Kidney epithelial cell (primary cell): ENCODE measurements at regions not wholly inside any gene's neighbourhood (a gene's known extent, or its start where the extent isn't known, plus 50 kb on each side); places are given as distances from the start of the nearest gene placed in this dataset.
"Not testable (repeated sequence)": the region's sequence is repeated elsewhere in the genome, so short reads cannot be mapped to it uniquely, and the experiment has no call there.

ENCODE experiments used
- DNase-seq: peaks from one replicate; pipeline ENCODE4 v3.0.0-alpha.2; 2010; ENCODE audit warnings: low read depth
- H3K27me3 ChIP-seq: 2 replicates; pipeline ENCODE4 v1.6.0; 2011; ENCODE audit warnings: low read length; ENCODE audit not compliant: control insufficient read depth, insufficient read depth
- H3K36me3 ChIP-seq: 2 replicates; pipeline ENCODE4 v1.5.1; 2011; ENCODE audit warnings: low read length; ENCODE audit not compliant: control insufficient read depth, insufficient read depth
- H3K4me3 ChIP-seq: 2 replicates; pipeline ENCODE4 v1.5.1; 2011; ENCODE audit warnings: low read depth, mild to moderate bottlenecking, control low read depth, low read length
- TF ChIP-seq, protein P1 (sequence below): IDR thresholded peaks from 2 replicates; pipeline ENCODE4 v1.5.1; 2011; ENCODE audit warnings: mild to moderate bottlenecking, moderate library complexity, low read length, control low read depth, inconsistent platforms; ENCODE audit not compliant: insufficient read depth, poor library complexity, severe bottlenecking

DNA sequence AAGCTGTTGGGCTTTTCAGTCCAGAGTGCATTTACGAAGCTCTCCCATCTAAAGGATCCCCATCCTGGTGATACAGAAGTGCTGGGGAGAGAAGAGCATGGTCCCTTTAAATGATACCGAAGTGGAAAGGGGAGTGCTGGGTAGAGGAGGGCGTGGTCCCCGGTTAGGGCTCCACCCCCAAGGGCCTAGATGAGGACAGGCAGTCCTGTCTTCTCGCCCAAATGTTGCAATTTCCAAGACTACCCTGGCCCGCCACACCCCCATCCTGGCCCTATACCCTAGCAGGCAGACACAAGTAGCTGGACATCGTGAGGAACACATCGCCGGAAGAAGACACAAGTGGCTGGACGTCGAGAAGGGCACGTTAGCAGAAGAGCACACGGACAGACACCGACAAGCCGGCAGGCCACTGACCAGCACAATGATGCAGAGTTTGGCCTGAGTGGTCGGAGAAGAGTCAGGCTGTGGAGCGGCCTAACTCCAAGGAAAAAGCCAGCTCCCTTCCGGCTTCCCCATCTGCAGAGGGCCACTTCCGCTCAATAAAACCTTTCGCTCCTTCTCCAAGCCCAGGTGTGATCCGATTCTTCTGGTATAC is 439.5 kb upstream of the NRP1 start:
- Histone ChIP-seq H3K36me3 (no peaks in the 10 kb centered on the region), H3K27me3 (no peaks in the 10 kb centered on the region), H3K4me3 (no peak overlapping the region)
- DNase-seq: no peak
- TF ChIP-seq, protein P1, sequence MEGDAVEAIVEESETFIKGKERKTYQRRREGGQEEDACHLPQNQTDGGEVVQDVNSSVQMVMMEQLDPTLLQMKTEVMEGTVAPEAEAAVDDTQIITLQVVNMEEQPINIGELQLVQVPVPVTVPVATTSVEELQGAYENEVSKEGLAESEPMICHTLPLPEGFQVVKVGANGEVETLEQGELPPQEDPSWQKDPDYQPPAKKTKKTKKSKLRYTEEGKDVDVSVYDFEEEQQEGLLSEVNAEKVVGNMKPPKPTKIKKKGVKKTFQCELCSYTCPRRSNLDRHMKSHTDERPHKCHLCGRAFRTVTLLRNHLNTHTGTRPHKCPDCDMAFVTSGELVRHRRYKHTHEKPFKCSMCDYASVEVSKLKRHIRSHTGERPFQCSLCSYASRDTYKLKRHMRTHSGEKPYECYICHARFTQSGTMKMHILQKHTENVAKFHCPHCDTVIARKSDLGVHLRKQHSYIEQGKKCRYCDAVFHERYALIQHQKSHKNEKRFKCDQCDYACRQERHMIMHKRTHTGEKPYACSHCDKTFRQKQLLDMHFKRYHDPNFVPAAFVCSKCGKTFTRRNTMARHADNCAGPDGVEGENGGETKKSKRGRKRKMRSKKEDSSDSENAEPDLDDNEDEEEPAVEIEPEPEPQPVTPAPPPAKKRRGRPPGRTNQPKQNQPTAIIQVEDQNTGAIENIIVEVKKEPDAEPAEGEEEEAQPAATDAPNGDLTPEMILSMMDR: no peak

DNA sequence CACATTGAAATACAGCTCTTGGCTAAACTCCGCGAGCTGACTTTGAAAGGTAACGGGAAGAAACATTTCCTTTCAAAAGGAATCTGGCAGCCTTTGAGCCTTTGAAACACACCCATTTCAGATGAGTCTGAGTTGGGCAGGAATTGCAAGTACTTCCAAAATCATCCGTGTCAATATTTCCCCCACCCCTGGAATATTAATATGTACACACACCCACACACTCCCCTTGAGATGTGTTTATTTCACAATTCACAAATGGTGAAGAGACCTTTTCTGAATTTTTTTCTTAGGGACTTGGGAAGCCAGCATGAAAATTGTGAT is 438.7 kb upstream of the NRP1 start:
- Histone ChIP-seq H3K4me3 (no peak overlapping the region), H3K36me3 (no peaks in the 10 kb centered on the region), H3K27me3 (no peaks in the 10 kb centered on the region)
- TF ChIP-seq, protein P1: no peak
- no peak for DNase-seq

DNA sequence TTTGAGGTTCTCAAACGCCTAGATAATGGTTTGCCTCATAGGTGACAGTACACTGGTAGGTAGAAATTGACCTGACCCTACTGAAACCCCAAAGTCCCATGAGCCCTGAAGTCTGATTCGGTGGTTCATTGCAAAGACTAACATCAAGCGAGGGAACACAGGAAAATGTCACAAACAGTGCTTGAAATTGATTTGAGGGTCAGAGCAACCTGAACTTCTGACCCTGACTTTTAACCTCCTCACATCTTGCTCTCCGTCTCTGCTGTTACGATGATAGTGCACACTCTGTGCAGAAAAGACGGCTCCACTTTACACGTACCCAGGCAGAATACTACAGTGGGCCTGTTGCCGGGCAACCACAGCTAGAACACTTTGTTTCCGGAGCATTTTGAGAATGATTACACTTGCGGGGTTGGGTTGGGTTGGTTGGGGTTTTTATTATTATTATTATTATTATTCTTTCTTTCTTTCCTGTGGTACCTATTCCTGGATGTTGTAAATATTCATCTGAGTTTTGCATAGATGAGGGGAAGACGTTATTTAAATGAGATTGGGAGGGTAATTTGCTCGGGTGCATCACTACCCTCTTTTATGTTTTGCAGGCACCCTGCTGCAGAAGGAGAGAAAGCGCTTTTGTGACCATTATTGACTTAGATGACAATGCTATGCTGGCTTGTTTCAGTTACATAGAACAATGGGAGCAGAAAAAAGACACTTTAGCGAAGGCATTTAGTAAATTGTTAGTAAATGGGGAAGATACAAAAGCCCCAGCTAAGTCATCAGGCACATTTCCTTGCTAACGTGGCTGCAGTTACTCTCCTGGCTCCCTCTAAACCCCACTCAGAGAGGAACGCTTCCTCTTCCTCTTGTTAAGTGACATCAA is 438.1 kb upstream of the NRP1 start:
- Histone ChIP-seq H3K27me3 (no peaks in the 10 kb centered on the region), H3K4me3 (no peak overlapping the region), H3K36me3 (no peaks in the 10 kb centered on the region)
- TF ChIP-seq, protein P1: no peak
- DNase-seq: no peak

DNA sequence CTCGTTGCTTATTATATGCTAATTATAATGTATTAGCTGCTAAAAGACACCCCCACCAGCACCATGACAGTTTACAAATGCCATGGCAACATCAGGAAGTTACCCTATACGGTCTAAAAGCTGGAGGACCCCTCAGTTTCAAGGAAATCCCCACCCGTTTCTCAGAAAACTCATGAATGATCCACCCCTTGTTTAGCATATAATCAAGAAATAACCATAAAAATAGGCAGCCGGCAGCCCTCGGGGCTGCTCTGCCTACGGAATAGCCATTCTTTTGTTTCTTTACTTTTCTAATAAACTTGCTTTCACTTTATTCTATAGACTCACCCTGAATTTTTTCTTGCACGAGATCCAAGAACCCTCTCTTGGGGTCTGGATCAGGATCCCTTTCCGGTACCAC is 437.4 kb upstream of the NRP1 start:
- DNase-seq, H3K27me3 ChIP-seq, H3K4me3 ChIP-seq, H3K36me3 ChIP-seq: not testable (repeated sequence)

DNA sequence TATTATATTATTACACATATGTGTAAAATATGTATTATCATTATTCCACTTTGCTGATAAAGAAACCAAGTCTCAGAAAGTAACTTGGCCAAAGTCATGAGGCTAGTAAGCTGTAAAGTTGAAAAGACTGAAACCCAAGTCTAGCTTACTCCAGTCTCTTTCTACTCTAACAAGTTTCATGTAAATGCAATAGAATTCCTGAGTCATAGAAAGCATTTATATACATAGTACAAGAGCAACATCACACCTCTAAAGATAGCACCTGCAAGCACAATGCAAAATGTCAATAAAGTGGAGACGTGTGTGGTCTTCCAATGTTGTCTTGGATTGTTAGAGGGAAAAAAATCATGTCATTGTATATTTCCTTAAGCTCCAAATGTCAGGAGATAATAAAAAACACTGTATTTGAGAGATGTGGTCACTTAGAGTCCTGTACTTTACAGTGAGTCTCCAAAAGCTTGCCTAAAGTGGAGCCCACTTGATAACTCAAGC is 430.3 kb upstream of the NRP1 start:
- no peak for DNase-seq

More for the DNA sequence above, 430.3 kb upstream of the NRP1 start:
- TF ChIP-seq, protein P1: no peak
- Histone ChIP-seq H3K4me3 (no peak overlapping the region), H3K36me3 (no peaks in the 10 kb centered on the region), H3K27me3 (no peaks in the 10 kb centered on the region)
